Fibroblast of villous mesenchyme (primary cell): ENCODE measurements at regions not wholly inside any gene's neighbourhood (a gene's known extent, or its start where the extent isn't known, plus 50 kb on each side); places are given as distances from the start of the nearest gene placed in this dataset.

Experiments used
- DNase-seq: peaks from one replicate; pipeline ENCODE4 v3.0.0-alpha.2; 2010; ENCODE audit warnings: low read depth
- H3K4me3 ChIP-seq: 2 replicates; pipeline ENCODE4 v1.5.1; 2011; ENCODE audit warnings: low read depth, mild to moderate bottlenecking, low read length
- TF ChIP-seq, protein P1 (sequence below): IDR thresholded peaks from 2 replicates; pipeline ENCODE4 v1.5.1; 2012; ENCODE audit warnings: low read depth, mild to moderate bottlenecking, low read length; ENCODE audit not compliant: insufficient read depth

GRCh38 chr9:129395633-129396364 lies 217.7 kb upstream of the IER5L start:
- TF ChIP-seq, protein P1, sequence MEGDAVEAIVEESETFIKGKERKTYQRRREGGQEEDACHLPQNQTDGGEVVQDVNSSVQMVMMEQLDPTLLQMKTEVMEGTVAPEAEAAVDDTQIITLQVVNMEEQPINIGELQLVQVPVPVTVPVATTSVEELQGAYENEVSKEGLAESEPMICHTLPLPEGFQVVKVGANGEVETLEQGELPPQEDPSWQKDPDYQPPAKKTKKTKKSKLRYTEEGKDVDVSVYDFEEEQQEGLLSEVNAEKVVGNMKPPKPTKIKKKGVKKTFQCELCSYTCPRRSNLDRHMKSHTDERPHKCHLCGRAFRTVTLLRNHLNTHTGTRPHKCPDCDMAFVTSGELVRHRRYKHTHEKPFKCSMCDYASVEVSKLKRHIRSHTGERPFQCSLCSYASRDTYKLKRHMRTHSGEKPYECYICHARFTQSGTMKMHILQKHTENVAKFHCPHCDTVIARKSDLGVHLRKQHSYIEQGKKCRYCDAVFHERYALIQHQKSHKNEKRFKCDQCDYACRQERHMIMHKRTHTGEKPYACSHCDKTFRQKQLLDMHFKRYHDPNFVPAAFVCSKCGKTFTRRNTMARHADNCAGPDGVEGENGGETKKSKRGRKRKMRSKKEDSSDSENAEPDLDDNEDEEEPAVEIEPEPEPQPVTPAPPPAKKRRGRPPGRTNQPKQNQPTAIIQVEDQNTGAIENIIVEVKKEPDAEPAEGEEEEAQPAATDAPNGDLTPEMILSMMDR: no peak

GRCh38 chr9:129394886-129395279 lies 216.8 kb upstream of the IER5L start:
- no peak overlapping the region for H3K4me3 ChIP-seq
- no peak for DNase-seq
- TF ChIP-seq, protein P1: no peak

More at GRCh38 chr9:129395633-129396364, 217.7 kb upstream of the IER5L start:
- no peak for DNase-seq
- H3K4me3 ChIP-seq: no peak overlapping the region

DNA sequence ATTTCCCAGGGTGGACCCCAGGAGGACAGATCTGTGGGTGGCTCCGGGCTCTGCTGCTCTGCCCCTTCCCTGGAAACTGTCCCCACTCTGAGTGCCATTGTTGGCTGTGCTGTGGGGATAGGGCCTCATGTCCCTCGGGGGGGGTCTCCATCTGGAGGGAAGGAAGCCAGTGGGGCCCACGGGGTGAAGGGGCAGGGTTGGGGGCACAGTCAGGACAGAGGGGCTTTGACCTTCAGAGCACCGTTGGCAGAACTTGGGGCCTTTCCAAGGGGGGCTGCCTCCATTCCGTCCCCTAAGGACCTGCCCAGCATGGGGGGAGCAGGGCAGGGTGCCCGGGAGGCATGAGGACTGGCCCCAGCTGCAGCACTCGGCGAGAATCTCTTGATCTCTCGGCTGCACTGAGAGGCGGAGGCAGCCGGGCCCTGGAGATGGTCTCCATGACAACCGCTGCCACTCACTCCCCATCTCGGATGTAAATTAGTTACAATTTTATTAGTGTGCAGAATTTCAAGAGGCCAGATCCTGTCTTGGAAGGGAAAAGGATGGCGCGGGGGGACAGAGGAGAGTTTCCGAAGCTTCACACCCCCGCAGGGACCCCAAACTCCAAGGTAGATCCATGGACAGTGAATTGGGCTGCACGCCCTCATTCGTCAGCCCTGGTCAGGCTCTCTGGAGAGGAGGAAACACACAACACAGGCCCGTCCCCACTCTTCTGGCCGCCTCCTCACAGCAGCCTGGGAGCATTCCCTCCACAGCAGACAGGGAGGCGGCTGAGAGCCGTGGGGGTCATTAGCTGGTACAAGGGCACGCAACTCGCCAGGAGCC lies 216.2 kb upstream of the IER5L start:
- H3K4me3 ChIP-seq: no peak overlapping the region
- DNase-seq: no peak
- TF ChIP-seq, protein P1: no peak

GRCh38 chr9:129393064-129393463 lies 215.0 kb upstream of the IER5L start:
- TF ChIP-seq, protein P1: no peak
- no peak for DNase-seq
- H3K4me3 ChIP-seq: no peak overlapping the region

DNA sequence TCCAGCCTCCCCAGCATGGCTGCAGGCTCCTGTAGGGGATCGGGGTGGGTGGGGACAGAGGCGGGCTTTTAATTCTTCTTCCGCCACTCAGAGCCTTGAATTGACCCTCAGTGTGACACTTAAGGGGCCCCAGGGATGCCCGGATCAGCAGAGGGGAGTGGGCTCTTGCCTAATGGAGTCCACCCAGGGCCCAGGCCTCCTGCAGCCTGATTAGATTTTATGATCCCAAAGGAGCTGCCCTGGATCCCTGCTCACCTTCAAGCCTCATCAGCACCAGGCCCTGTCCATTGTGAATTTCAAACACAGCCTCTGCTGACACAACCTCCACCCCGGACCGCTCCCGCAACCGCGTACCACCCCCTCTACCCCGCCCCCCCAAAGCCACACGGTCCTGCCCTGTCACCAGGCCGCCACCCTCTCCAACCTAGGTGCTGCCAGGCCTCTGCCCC lies 214.1 kb upstream of the IER5L start:
- DNase-seq: no peak
- H3K4me3 ChIP-seq: no peak overlapping the region
- TF ChIP-seq, protein P1: no peak

- TF ChIP-seq, protein P1: no peak
- DNase-seq: no peak
- H3K4me3 ChIP-seq: no peak overlapping the region
These were observed 213.2 kb upstream of the IER5L start for GRCh38 chr9:129391221-129391661.
